AG04449 (cell line): ENCODE measurements at regions not wholly inside any gene's neighbourhood (a gene's known extent, or its start where the extent isn't known, plus 50 kb on each side); places are given as distances from the start of the nearest gene placed in this dataset.

Source experiments
- CTCF ChIA-PET: fragments of 350-600 bp; formaldehyde crosslinking; extraction: SDS; loops from one replicate; lab custom pipeline; 2021; ENCODE audit warnings: antibody characterized with exemption; lab: Yijun Ruan, JAX
- POLR2A ChIA-PET: fragments of 400-600, 350-600 bp; formaldehyde crosslinking; extraction: SDS; loops from one replicate; lab custom pipeline; 2020; ENCODE audit warnings: antibody characterized with exemption, inconsistent platforms; lab: Yijun Ruan, JAX
- DNase-seq: peaks from one replicate; pipeline ENCODE4 v3.0.0-alpha.2; 2010; ENCODE audit warnings: low read depth, low spot score
- H3K4me3 ChIP-seq: 2 replicates; pipeline ENCODE4 v1.5.1; 2011; ENCODE audit warnings: low read depth, mild to moderate bottlenecking, control low read depth, low read length
- CTCF ChIP-seq: IDR thresholded peaks from one replicate; pipeline ENCODE4 v1.5.1; 2011; ENCODE audit warnings: mild to moderate bottlenecking, moderate library complexity, low read length, control low read depth, inconsistent platforms; ENCODE audit not compliant: insufficient read depth; ENCODE audit errors: missing control alignments

DNA sequence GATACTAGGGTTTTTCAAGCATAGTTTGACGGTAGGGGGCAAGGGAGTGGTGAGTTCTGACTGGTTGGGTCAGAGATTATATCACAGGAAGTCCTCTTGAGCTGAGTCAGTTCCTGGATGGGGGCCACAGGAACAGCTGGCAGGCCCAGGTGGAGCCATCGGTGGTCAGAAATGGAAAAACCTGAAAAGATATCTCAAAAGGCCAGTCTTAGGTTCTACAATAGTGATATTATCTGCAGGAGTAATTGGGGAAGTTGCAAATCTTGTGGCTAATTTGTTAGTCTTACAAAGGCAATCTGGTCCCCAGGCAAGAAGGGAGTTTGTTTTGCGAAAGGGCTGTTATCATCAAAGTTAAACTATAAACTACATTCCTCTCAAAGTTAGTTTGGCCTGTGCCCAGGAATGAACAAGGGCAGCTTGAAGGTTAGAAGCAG, 159.3 kb downstream of the PTCHD1 start:
- DNase-seq = no peak
- POLR2A ChIA-PET = no interaction called here
- no peak for TF ChIP-seq CTCF
- CTCF ChIA-PET = no interaction called here
- H3K4me3 ChIP-seq = no peak overlapping the region

- CTCF ChIA-PET = no interaction called here
- POLR2A ChIA-PET = no interaction called here
Measured at GRCh38 chrX:23494741-23495140, 160.1 kb downstream of the PTCHD1 start.

DNA sequence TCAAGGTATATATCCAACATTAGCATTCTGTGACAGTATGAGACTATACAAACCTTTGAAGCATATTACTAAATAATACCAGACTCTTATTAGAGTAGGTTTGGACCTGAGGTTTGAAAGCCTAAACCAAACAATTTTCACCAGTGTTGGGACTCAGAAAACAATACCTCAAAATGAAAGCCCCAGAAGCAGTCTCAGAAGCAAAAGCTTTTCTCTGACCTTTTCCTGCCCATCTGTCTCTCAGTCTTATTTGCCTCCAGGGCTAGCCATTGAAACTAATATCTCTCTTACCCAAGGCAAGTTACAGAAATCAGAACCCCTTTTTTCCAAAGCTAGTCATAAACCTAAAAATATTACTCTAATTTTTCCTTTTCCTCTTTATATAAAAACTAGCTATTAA, 163.3 kb downstream of the PTCHD1 start:
- no peak overlapping the region for H3K4me3 ChIP-seq
- CTCF ChIA-PET = no interaction called here
- TF ChIP-seq CTCF = no peak
- POLR2A ChIA-PET = no interaction called here
- DNase-seq = no peak

More at GRCh38 chrX:23494741-23495140, 160.1 kb downstream of the PTCHD1 start:
- TF ChIP-seq CTCF = no peak
- DNase-seq = no peak
- no peak overlapping the region for H3K4me3 ChIP-seq

DNA sequence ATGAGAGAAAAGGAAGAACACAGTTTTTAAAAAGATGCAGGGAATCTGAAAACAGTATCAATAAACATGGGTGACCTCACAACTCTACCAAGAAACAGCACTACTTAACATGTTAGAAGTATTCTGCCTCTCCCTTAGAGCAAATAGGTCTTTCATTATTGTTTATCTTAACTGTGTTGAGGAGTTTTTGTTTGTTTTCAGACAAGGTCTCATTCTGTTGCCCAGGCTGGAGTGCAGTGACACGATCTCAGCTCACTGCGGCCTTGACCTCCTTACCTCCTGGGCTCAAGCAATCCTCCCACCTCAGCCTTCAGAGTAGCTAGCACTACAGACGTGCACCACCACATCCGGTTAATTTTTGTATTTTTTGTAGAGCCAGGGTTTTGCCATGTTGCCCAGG, 165.3 kb upstream of the PRDX4 start:
- no peak for DNase-seq
- no peak overlapping the region for H3K4me3 ChIP-seq
- CTCF ChIA-PET = no interaction called here
- POLR2A ChIA-PET = no interaction called here
- TF ChIP-seq CTCF = no peak

DNA sequence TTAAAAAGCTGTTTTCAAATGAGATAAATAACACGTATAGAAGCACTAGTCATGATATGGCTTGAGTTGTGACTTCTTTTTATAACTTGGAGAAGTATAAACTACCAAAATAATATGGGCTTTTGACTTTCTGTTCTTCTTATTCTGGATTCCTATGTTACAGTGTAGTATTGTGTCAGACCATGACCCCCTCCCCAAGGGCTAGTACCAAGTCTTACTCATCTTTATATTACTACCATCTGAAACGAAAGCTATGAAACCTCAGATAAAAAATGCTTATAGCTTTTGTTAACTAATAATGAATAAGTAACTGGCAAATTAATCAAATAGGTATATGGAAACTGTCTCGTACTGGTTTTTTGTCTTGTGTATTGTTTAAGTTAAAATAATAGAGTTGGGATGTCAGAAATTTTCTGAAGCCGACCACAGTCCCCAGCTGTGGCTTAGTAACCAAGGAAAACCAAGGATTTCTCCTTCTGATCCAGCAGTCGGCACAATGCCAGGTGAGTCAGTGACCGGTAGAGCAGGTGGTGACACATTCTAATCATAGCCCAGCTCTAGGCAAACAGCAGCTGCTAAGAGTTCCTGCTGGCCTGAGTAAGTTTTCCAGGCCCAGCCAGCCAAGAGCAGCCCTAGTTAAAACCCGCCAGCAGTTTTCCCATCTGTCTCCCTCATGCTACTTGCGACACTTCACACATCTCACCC, 163.3 kb upstream of the PRDX4 start:
- no peak for DNase-seq
- CTCF ChIA-PET = no interaction called here
- H3K4me3 ChIP-seq = no peak overlapping the region
- TF ChIP-seq CTCF = no peak
- POLR2A ChIA-PET = no interaction called here

GRCh38 chrX:23504540-23504884, 162.8 kb upstream of the PRDX4 start:
- CTCF ChIA-PET = no interaction called here
- H3K4me3 ChIP-seq = no peak overlapping the region
- POLR2A ChIA-PET = no interaction called here
- no peak for DNase-seq
- TF ChIP-seq CTCF = no peak
